Left ventricle myocardium superior (tissue), 1 donor: ENCODE measurements at regions not wholly inside any gene's neighbourhood (a gene's known extent, or its start where the extent isn't known, plus 50 kb on each side); places are given as distances from the start of the nearest gene placed in this dataset.

Experiments used
- ATAC-seq: fragments of 200-7000 bp; cut with Tn5 transposase; one replicate; pipeline ENCODE4 v1.9.1; 2020; ENCODE audit warnings: mild to moderate bottlenecking, moderate library complexity
- DNase-seq: peaks from one replicate; pipeline ENCODE4 v3.0.0-alpha.2; 2020
- intact Hi-C: fragments of 100-400 bp; cut with micrococcal nuclease; formaldehyde crosslinking; loops from one replicate; pipeline ENCODE4 v1.11.0; 2022
- donor health status: DM: no; HTN: yes; CAD: no; lungs with severe emphysema.

- DNase-seq (peak; percentile 46), ATAC-seq (peak; percentile 27)
- intact Hi-C loops: no loop called here
Observed at GRCh38 chr16:49969091-49970030, 55.7 kb upstream of the CNEP1R1 start.

GRCh38 chr16:49970797-49971431, 54.1 kb upstream of the CNEP1R1 start:
- no peak for ATAC-seq

GRCh38 chr16:49972280-49972679, 52.7 kb upstream of the CNEP1R1 start:
- intact Hi-C loops: no loop called here

More at GRCh38 chr16:49970797-49971431, 54.1 kb upstream of the CNEP1R1 start:
- DNase-seq: no peak
- intact Hi-C loops: no loop called here

DNA sequence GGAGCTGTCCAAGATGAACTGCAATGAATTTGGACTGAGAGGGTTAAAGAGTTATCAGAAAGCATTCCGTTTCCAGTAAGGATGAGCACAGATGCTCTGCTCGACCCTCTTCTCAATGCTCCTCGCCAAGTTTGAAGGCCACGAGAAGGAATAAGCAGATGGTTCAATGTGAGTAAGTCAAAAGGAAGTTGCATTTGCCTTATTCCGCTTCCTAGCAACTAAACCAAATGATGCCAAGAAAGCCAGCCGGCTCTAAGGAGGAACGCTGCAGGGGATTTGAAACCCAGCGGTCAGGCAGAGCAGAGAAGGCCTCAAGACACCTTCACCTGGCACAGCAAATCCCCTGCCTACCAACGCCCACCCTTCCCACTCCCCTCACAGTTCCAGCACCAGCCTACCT, 52.1 kb upstream of the CNEP1R1 start:
- no peak for ATAC-seq
- intact Hi-C loops: no loop called here
- no peak for DNase-seq

More at GRCh38 chr16:49972280-49972679, 52.7 kb upstream of the CNEP1R1 start:
- DNase-seq (no peak), ATAC-seq (no peak)
